SK-N-SH treated with all-trans-retinoic acid at 6 μM for 48 hours (cell line): ENCODE measurements at regions not wholly inside any gene's neighbourhood (a gene's known extent, or its start where the extent isn't known, plus 50 kb on each side); places are given as distances from the start of the nearest gene placed in this dataset.

Experiments
- ATAC-seq: fragments of 200-7000 bp; cut with Tn5 transposase; 3 replicates; pipeline ENCODE4 v1.9.1; 2020; ENCODE audit warnings: mild to moderate bottlenecking, moderate library complexity
- BACH2 ChIP-seq: fragments of 250-450 bp; sonication (Bioruptor Pico); IDR thresholded peaks from 2 replicates; pipeline ENCODE4 v1.9.0; 2021; ENCODE audit warnings: mild to moderate bottlenecking, borderline replicate concordance
- CSDC2 ChIP-seq: fragments of 250-450 bp; sonication (Bioruptor Pico); IDR thresholded peaks from 2 replicates; pipeline ENCODE4 v1.5.0; 2020; ENCODE audit warnings: mild to moderate bottlenecking, moderate library complexity
- ESRRG ChIP-seq: fragments of 250-450 bp; sonication (Bioruptor Pico); IDR thresholded peaks from 2 replicates; pipeline ENCODE4 v1.6.1; 2021; ENCODE audit warnings: mild to moderate bottlenecking
- GLIS3 ChIP-seq: fragments of 250-450 bp; sonication (Bioruptor Pico); IDR thresholded peaks from 2 replicates; pipeline ENCODE4 v1.5.0; 2020; ENCODE audit warnings: mild to moderate bottlenecking, moderate library complexity
- ISL1 ChIP-seq: fragments of 250-450 bp; sonication (Bioruptor Pico); IDR thresholded peaks from 2 replicates; pipeline ENCODE4 v2.1.2; 2022; ENCODE audit warnings: mild to moderate bottlenecking, moderate library complexity
- OSR1 ChIP-seq: fragments of 250-450 bp; sonication (Bioruptor Pico); IDR thresholded peaks from 2 replicates; pipeline ENCODE4 v1.8.0; 2022; ENCODE audit warnings: moderate library complexity, mild to moderate bottlenecking, inconsistent platforms
- PPARA ChIP-seq: fragments of 250-450 bp; sonication (Bioruptor Pico); IDR thresholded peaks from 2 replicates; pipeline ENCODE4 v1.5.0; 2020; ENCODE audit warnings: mild to moderate bottlenecking, borderline replicate concordance
- RARB ChIP-seq: fragments of 250-450 bp; sonication (Bioruptor Pico); IDR thresholded peaks from 2 replicates; pipeline ENCODE4 v1.8.0; 2021; ENCODE audit warnings: mild to moderate bottlenecking, moderate library complexity
- SNAI2 ChIP-seq: fragments of 250-450 bp; sonication (Bioruptor Pico); IDR thresholded peaks from 2 replicates; pipeline ENCODE4 v1.5.0; 2020; ENCODE audit warnings: mild to moderate bottlenecking, moderate library complexity
- TCF4 ChIP-seq: fragments of 250-450 bp; sonication (Bioruptor Pico); IDR thresholded peaks from 2 replicates; pipeline ENCODE4 v1.8.0; 2021; ENCODE audit warnings: mild to moderate bottlenecking, moderate library complexity, borderline replicate concordance
- TOX ChIP-seq: fragments of 250-450 bp; sonication (Bioruptor Pico); IDR thresholded peaks from 2 replicates; pipeline ENCODE4 v1.8.0; 2021; ENCODE audit warnings: mild to moderate bottlenecking, moderate library complexity, borderline replicate concordance
- ZFP3 ChIP-seq: fragments of 250-450 bp; sonication (Bioruptor Pico); IDR thresholded peaks from 2 replicates; pipeline ENCODE4 v1.5.0; 2020; ENCODE audit warnings: mild to moderate bottlenecking, moderate library complexity
- ZFP30 ChIP-seq: fragments of 450-650 bp; formaldehyde crosslinking; IDR thresholded peaks from 2 replicates; pipeline ENCODE4 v1.5.0; 2022; ENCODE audit warnings: mild to moderate bottlenecking, moderate library complexity
- ZNF565 ChIP-seq: fragments of 450-650 bp; formaldehyde crosslinking; conservative IDR thresholded peaks from 2 replicates; pipeline ENCODE4 v1.5.0; 2020; ENCODE audit warnings: low read depth, mild to moderate bottlenecking, moderate library complexity
- ZNF70 ChIP-seq: fragments of 450-650 bp; formaldehyde crosslinking; IDR thresholded peaks from 2 replicates; pipeline ENCODE4 v1.5.0; 2020; ENCODE audit warnings: mild to moderate bottlenecking, moderate library complexity
- ZNF8 ChIP-seq: fragments of 450-650 bp; formaldehyde crosslinking; IDR thresholded peaks from 2 replicates; pipeline ENCODE4 v1.5.0; 2020; ENCODE audit warnings: mild to moderate bottlenecking, moderate library complexity
- TF ChIP-seq, protein P1 (sequence below): fragments of 250-450 bp; sonication (Bioruptor Pico); IDR thresholded peaks from 2 replicates; pipeline ENCODE4 v1.8.0; 2020; ENCODE audit warnings: mild to moderate bottlenecking, moderate library complexity, borderline replicate concordance
- TF ChIP-seq, protein P2 (sequence below): fragments of 250-450 bp; sonication (Bioruptor Pico); IDR thresholded peaks from 2 replicates; pipeline ENCODE4 v1.5.1; 2021; ENCODE audit warnings: mild to moderate bottlenecking, moderate library complexity
- TF ChIP-seq, protein P3 (sequence below): fragments of 250-450 bp; sonication (Bioruptor Pico); IDR thresholded peaks from 2 replicates; pipeline ENCODE4 v1.5.0; 2020; ENCODE audit warnings: mild to moderate bottlenecking, moderate library complexity
- TF ChIP-seq, protein P4 (sequence below): fragments of 250-450 bp; sonication (Bioruptor Pico); IDR thresholded peaks from 2 replicates; pipeline ENCODE4 v1.5.1; 2020; ENCODE audit warnings: low read depth, mild to moderate bottlenecking, moderate library complexity

GRCh38 chr2:34401186-34401585 is 802.1 kb upstream of the FAM98A start:
- TF ChIP-seq CSDC2 (CRISPR knock-in tag) (no peak), ESRRG (CRISPR knock-in tag) (no peak), SNAI2 (CRISPR knock-in tag) (no peak), ZNF70 (CRISPR knock-in tag) (no peak), TCF4 (CRISPR knock-in tag) (no peak), ISL1 (CRISPR knock-in tag) (no peak), TOX (no peak)
- TF ChIP-seq, protein P1, sequence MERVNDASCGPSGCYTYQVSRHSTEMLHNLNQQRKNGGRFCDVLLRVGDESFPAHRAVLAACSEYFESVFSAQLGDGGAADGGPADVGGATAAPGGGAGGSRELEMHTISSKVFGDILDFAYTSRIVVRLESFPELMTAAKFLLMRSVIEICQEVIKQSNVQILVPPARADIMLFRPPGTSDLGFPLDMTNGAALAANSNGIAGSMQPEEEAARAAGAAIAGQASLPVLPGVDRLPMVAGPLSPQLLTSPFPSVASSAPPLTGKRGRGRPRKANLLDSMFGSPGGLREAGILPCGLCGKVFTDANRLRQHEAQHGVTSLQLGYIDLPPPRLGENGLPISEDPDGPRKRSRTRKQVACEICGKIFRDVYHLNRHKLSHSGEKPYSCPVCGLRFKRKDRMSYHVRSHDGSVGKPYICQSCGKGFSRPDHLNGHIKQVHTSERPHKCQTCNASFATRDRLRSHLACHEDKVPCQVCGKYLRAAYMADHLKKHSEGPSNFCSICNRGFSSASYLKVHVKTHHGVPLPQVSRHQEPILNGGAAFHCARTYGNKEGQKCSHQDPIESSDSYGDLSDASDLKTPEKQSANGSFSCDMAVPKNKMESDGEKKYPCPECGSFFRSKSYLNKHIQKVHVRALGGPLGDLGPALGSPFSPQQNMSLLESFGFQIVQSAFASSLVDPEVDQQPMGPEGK (CRISPR knock-in tag): no peak
- TF ChIP-seq, protein P2, sequence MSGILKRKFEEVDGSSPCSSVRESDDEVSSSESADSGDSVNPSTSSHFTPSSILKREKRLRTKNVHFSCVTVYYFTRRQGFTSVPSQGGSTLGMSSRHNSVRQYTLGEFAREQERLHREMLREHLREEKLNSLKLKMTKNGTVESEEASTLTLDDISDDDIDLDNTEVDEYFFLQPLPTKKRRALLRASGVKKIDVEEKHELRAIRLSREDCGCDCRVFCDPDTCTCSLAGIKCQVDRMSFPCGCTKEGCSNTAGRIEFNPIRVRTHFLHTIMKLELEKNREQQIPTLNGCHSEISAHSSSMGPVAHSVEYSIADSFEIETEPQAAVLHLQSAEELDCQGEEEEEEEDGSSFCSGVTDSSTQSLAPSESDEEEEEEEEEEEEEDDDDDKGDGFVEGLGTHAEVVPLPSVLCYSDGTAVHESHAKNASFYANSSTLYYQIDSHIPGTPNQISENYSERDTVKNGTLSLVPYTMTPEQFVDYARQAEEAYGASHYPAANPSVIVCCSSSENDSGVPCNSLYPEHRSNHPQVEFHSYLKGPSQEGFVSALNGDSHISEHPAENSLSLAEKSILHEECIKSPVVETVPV (CRISPR knock-in tag): no peak

GRCh38 chr2:34388446-34388845 is 789.3 kb upstream of the FAM98A start:
- TF ChIP-seq ZFP30 (CRISPR knock-in tag): no peak
- TF ChIP-seq, protein P3, sequence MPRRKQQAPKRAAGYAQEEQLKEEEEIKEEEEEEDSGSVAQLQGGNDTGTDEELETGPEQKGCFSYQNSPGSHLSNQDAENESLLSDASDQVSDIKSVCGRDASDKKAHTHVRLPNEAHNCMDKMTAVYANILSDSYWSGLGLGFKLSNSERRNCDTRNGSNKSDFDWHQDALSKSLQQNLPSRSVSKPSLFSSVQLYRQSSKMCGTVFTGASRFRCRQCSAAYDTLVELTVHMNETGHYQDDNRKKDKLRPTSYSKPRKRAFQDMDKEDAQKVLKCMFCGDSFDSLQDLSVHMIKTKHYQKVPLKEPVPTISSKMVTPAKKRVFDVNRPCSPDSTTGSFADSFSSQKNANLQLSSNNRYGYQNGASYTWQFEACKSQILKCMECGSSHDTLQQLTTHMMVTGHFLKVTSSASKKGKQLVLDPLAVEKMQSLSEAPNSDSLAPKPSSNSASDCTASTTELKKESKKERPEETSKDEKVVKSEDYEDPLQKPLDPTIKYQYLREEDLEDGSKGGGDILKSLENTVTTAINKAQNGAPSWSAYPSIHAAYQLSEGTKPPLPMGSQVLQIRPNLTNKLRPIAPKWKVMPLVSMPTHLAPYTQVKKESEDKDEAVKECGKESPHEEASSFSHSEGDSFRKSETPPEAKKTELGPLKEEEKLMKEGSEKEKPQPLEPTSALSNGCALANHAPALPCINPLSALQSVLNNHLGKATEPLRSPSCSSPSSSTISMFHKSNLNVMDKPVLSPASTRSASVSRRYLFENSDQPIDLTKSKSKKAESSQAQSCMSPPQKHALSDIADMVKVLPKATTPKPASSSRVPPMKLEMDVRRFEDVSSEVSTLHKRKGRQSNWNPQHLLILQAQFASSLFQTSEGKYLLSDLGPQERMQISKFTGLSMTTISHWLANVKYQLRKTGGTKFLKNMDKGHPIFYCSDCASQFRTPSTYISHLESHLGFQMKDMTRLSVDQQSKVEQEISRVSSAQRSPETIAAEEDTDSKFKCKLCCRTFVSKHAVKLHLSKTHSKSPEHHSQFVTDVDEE (CRISPR knock-in tag): no peak
- TF ChIP-seq OSR1 (CRISPR knock-in tag): no peak
- TF ChIP-seq ZNF565 (CRISPR knock-in tag): no peak
- no peak for TF ChIP-seq SNAI2 (CRISPR knock-in tag)
- no peak for TF ChIP-seq ZFP3 (CRISPR knock-in tag)
- TF ChIP-seq ISL1 (CRISPR knock-in tag): no peak
- no peak for TF ChIP-seq TCF4 (CRISPR knock-in tag)
- no peak for TF ChIP-seq RARB
- no peak for TF ChIP-seq ZNF70 (CRISPR knock-in tag)
- no peak for TF ChIP-seq ESRRG (CRISPR knock-in tag)
- no peak for ATAC-seq

More at GRCh38 chr2:34401186-34401585, 802.1 kb upstream of the FAM98A start:
- ATAC-seq: no peak

GRCh38 chr2:34387536-34387935 is 788.4 kb upstream of the FAM98A start:
- no peak for TF ChIP-seq ZNF8 (CRISPR knock-in tag)
- TF ChIP-seq, protein P1 (CRISPR knock-in tag): no peak
- no peak for TF ChIP-seq ZFP3 (CRISPR knock-in tag)
- TF ChIP-seq TCF4 (CRISPR knock-in tag): no peak
- no peak for TF ChIP-seq ZNF70 (CRISPR knock-in tag)
- TF ChIP-seq, protein P2 (CRISPR knock-in tag): no peak
- TF ChIP-seq, all 23 proteins: peak for 0
- ATAC-seq: no peak

DNA sequence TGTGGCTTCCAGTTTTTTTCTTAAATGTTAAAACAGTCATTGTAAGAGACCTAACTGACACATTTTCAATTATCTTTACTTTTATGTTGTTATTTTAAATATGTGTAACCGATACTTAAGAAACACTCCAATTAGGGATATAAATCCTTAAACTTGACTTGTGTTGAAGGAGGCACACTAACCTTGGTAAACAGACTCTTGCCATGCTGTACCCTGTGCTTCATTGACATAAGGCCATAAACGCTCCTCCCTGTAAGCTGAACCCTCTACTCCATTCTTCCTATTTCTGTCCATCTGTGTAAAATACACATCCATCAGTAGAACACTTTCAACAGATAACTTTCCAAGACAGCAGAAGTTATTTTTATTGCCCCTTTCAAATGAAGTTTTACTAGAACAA is 780.5 kb upstream of the FAM98A start:
- no peak for ATAC-seq
- TF ChIP-seq BACH2: no peak
- no peak for TF ChIP-seq TOX
- no peak for TF ChIP-seq ZNF565 (CRISPR knock-in tag)
- TF ChIP-seq, protein P4, sequence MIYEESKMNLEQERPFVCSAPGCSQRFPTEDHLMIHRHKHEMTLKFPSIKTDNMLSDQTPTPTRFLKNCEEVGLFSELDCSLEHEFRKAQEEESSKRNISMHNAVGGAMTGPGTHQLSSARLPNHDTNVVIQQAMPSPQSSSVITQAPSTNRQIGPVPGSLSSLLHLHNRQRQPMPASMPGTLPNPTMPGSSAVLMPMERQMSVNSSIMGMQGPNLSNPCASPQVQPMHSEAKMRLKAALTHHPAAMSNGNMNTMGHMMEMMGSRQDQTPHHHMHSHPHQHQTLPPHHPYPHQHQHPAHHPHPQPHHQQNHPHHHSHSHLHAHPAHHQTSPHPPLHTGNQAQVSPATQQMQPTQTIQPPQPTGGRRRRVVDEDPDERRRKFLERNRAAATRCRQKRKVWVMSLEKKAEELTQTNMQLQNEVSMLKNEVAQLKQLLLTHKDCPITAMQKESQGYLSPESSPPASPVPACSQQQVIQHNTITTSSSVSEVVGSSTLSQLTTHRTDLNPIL (CRISPR knock-in tag): no peak
- no peak for TF ChIP-seq GLIS3 (CRISPR knock-in tag)
- TF ChIP-seq PPARA (CRISPR knock-in tag): no peak
- TF ChIP-seq, all 23 proteins: peak for 0
